Thymus (tissue), 11 donors: ENCODE measurements at regions not wholly inside any gene's neighbourhood (a gene's known extent, or its start where the extent isn't known, plus 50 kb on each side); places are given as distances from the start of the nearest gene placed in this dataset.

Source experiments
- DNase-seq, 9 donors: peaks; one replicate each; pipeline ENCODE4 v3.0.0-alpha.2; 2013; ENCODE audit warnings: low spot score in 9 of 9, low read depth in 6 of 9, missing footprints in 1 of 9
- H3K27ac ChIP-seq, 2 donors: one replicate each; pipeline ENCODE4 v1.5.1; 2013; ENCODE audit warnings: control low read depth in 1 of 2, low read depth in 1 of 2, low read length in 1 of 2, mild to moderate bottlenecking in 1 of 2, moderate library complexity in 1 of 2
- H3K27me3 ChIP-seq, 2 donors: one replicate each; pipeline ENCODE4 v1.5.1; 2013; ENCODE audit warnings: low read length in 1 of 2; ENCODE audit not compliant: control insufficient read depth in 2 of 2, insufficient read depth in 1 of 2
- H3K36me3 ChIP-seq, 2 donors: one replicate each; pipeline ENCODE4 v1.5.1; 2013; ENCODE audit warnings: low read length in 1 of 2, mild to moderate bottlenecking in 1 of 2, moderate library complexity in 1 of 2; ENCODE audit not compliant: control insufficient read depth in 2 of 2, insufficient read depth in 2 of 2
- H3K4me1 ChIP-seq, 2 donors: one replicate each; pipeline ENCODE4 v1.5.1; 2013; ENCODE audit warnings: low read length in 2 of 2; ENCODE audit not compliant: control insufficient read depth in 2 of 2, insufficient read depth in 2 of 2
- H3K4me3 ChIP-seq, 2 donors: one replicate each; pipeline ENCODE4 v1.5.1; 2013; ENCODE audit warnings: low read length in 2 of 2, control low read depth in 1 of 2, mild to moderate bottlenecking in 1 of 2
- H3K9me3 ChIP-seq, 2 donors: one replicate each; pipeline ENCODE4 v1.5.1; 2013; ENCODE audit warnings: low read length in 1 of 2, mild to moderate bottlenecking in 1 of 2; ENCODE audit not compliant: control insufficient read depth in 2 of 2, insufficient read depth in 1 of 2
- WGBS: extraction: QIAGEN DNeasy Blood & Tissue Kit; methylation state at CpG from one replicate; pipeline ENCODE4 v1.1.7; 2013; 5-methylcytosine and 5-hydroxymethylcytosine counted together
- donor health status: healthy.

DNA sequence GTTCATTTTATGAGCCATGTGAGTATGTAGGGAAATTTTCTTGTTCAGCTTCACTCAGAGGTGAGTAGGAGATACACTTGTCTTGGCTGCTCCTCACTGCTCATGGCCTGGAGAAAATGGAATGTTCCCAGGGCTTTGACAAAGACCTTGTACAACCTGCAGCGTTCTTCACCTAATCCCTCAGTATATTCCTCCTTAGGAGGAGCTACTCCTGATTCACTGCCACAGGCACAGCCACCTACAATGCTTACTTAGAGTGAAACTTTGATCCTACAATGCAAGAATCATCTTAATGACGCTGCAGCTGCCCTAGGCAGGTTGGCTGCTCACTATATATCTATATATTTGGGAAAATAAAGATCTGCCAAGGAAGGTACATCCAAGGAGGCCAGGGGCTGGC, 364.2 kb downstream of the KLF5 start:
- H3K36me3 ChIP-seq = no peaks in the 10 kb centered on the region
- no peaks in the 10 kb centered on the region for H3K27me3 ChIP-seq
- no peak for DNase-seq
- no peak overlapping the region for H3K27ac ChIP-seq
- no peak overlapping the region for H3K4me3 ChIP-seq
- H3K9me3 ChIP-seq = no peaks in the 10 kb centered on the region
- WGBS = 94% methylated on average over 2 of the region's 2 CpGs
- no peaks in the 10 kb centered on the region for H3K4me1 ChIP-seq

DNA sequence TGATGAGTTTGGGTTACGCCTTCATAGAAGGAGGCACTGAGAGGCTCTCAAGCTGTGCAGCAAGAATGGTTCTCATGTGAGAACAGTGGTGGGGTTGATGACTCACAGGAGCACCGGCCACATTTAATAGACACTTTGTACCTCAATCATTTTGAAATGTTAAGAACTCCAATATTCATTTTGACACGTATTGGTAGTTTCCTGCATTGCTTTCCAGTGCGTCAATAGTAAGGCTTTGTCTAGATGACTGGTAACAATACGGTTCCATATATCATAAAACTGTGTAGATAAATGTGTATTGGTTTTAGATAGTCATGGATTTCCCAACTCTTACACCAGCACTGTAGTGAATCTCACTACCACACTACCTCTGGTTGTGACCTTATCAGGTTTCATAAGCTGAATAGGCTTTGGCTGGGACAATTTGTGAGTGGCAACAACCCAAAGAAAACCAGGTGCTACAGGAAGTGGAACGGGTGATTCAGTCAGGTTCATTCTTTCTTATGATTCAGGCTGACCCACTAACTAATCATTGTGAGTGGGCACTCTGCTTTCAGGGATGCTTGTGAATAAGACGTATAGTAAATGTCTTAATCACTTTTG, 362.6 kb downstream of the KLF5 start:
- Histone ChIP-seq H3K27me3 (no peaks in the 10 kb centered on the region), H3K27ac (no peak overlapping the region), H3K4me3 (no peak overlapping the region), H3K36me3 (no peaks in the 10 kb centered on the region), H3K9me3 (no peaks in the 10 kb centered on the region), H3K4me1 (no peaks in the 10 kb centered on the region)
- no peak for DNase-seq
- 96% methylated on average over 7 of the region's 7 CpGs for WGBS

DNA sequence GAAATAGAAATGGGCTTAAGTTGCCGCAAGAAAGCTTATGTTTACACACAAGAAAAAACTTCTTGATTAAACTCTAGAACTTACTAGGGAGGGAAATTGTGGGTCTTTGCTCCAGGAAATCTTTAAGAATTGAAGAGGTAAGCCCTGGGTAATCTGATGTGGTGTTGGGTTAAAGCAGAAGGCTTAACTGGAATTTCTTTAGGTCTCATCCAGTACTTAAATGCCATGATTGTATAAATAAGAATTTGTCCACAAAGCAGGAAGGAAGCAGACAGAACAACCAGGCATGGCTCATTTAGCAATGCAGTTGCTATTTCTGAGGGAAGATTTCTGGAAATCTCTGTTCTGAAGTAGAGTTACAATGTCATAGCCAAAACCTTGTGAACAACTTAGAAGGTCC, 360.4 kb downstream of the KLF5 start:
- H3K4me1 ChIP-seq = no peaks in the 10 kb centered on the region

DNA sequence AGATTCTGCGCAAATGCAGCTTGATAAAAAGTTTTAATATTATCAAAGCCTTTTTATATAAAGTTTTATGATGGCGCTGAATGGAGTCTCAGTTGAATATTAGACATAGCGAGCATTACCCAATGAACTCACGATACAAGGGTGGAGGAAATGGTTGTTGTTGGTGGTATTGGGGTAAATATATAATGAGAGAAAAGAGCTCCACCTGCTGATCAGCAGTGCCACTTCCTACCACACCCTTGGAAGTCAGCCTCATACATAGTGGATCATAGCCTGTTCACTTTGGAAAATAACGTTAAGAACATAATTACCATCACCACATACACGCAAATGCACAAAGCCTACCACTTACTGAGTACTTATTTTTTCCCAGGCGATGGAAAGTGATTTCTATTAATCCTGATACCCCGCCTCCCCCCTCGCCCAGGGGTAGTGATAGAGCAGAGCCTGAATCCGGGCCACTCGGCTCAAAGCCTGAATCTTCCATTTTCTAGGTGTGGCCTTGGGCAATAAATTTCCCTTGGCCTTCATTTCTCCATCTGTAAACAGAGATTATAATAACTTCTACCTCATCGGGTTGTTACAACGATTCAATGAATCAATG, 358.3 kb downstream of the KLF5 start:
- Histone ChIP-seq H3K9me3 (no peaks in the 10 kb centered on the region), H3K27ac (no peak overlapping the region), H3K27me3 (no peaks in the 10 kb centered on the region), H3K4me1 (no peaks in the 10 kb centered on the region), H3K4me3 (no peak overlapping the region), H3K36me3 (no peaks in the 10 kb centered on the region)
- WGBS = 91% methylated on average over 13 of the region's 13 CpGs
- DNase-seq = no peak

More for the DNA sequence above, 360.4 kb downstream of the KLF5 start:
- Histone ChIP-seq H3K27me3 (no peaks in the 10 kb centered on the region), H3K9me3 (no peaks in the 10 kb centered on the region), H3K27ac (no peak overlapping the region), H3K4me3 (no peak overlapping the region), H3K36me3 (no peaks in the 10 kb centered on the region)
- no peak for DNase-seq
- 100% methylated on average over 1 of the region's 1 CpG for WGBS

DNA sequence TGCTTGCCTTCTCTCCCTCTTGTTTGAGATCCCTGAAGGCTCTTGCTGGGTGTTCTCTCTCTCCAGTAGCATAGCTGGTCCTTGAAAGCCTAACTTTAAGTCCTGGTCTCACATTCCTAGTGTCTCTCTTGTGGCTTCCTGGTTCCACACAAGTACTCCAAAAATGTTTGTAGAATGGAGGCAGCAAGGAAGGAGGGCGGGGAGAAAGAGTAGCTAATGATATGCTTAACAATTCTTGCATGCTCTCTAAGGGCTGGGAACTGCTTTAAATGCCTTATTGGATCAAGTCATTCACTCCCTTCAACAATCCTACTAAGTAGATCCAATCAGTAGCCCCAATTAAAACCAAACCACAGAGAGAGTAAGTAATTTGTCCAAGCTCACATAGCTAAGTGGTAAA, 357.3 kb downstream of the KLF5 start:
- 89% methylated on average over 1 of the region's 1 CpG for WGBS

DNA sequence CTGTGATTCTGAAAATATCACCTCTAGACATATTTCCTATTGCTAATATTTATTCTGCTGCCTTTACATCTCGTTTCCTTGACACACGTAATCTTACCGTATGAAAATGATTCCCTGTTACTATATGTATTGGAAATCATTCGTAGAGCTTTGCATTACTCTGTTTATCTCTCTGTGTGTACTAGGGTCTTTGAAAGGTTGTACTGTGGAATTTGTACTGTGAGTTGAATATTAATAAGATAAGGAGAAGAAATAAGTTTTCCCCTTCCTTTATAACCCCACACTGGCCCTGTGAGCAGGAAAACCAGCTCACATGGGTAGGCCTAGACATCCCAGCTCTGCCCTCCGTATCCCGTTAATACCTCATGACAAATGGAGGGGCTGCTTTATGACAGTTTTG, 354.9 kb downstream of the KLF5 start:
- H3K36me3 ChIP-seq = no peaks in the 10 kb centered on the region
- H3K9me3 ChIP-seq = no peaks in the 10 kb centered on the region
- H3K4me3 ChIP-seq = no peak overlapping the region
- DNase-seq = no peak
- WGBS = 97% methylated on average over 6 of the region's 6 CpGs
- no peaks in the 10 kb centered on the region for H3K27me3 ChIP-seq
- no peaks in the 10 kb centered on the region for H3K4me1 ChIP-seq
- H3K27ac ChIP-seq = no peak overlapping the region

More for the DNA sequence above, 357.3 kb downstream of the KLF5 start:
- no peak for DNase-seq
- Histone ChIP-seq H3K27me3 (no peaks in the 10 kb centered on the region), H3K27ac (no peak overlapping the region), H3K4me3 (no peak overlapping the region), H3K9me3 (no peaks in the 10 kb centered on the region), H3K4me1 (no peaks in the 10 kb centered on the region), H3K36me3 (no peaks in the 10 kb centered on the region)

DNA sequence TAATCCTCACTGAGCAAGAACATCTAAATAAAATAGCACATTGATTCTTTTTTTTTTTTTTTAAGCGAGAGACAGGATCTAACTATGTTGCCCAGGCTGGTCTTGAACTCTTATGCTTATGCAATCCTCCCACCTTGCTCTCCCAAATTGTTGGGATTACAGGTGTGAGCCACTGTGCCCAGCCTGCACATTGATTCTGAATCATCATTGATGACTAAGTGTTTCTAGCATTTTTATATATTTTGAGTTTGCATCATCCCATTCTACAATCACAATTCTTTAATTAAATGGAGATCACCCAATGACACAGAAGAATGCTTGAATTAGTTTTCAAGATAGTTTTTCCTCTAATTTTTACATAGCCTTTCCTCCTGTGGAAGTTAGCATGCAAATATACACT, 354.1 kb downstream of the KLF5 start:
- no peaks in the 10 kb centered on the region for H3K9me3 ChIP-seq
- H3K27me3 ChIP-seq = no peaks in the 10 kb centered on the region
- H3K27ac ChIP-seq = no peak overlapping the region
- no peak for DNase-seq
- no peaks in the 10 kb centered on the region for H3K4me1 ChIP-seq
- no peaks in the 10 kb centered on the region for H3K36me3 ChIP-seq
- H3K4me3 ChIP-seq = no peak overlapping the region
- 98% methylated on average over 1 of the region's 1 CpG for WGBS

DNA sequence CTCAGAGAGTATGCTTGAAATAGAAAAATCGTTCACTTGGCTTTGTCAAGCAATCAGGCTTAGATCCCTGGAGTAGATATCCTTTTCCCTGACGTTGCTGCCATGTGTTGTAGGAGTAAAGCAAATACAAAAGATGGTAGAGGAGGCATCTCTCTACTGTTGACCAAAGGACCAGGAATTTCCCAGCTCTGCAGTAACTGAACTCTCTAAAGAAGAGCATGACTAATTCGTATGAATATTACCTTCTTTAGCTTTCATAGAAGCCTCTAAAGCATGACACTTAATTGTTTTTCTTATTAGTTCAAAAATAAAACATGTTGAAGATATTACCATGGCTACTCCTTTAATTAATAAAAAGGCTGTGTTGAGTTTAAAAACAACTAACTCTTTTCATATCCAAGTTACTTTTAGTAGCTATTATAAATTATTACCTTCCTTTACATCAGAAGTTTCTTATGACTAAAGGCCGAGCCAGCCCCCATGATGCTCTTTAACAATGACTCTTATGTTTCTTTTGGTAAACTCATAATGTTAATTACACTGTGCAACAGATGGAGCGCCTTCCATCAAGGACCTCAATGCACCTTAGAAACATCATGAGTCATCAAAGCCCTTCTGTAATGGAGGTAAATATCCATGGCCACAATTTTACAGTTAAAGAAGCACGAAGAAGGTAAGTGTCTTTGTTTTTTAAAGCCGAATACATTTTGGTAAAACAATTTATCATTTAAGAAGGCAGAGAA, 352.4 kb downstream of the KLF5 start:
- DNase-seq = no peak
- Histone ChIP-seq H3K27me3 (no peaks in the 10 kb centered on the region), H3K27ac (no peak overlapping the region), H3K4me3 (no peak overlapping the region), H3K9me3 (no peaks in the 10 kb centered on the region), H3K36me3 (no peaks in the 10 kb centered on the region), H3K4me1 (no peaks in the 10 kb centered on the region)
- WGBS = 94% methylated on average over 7 of the region's 7 CpGs

DNA sequence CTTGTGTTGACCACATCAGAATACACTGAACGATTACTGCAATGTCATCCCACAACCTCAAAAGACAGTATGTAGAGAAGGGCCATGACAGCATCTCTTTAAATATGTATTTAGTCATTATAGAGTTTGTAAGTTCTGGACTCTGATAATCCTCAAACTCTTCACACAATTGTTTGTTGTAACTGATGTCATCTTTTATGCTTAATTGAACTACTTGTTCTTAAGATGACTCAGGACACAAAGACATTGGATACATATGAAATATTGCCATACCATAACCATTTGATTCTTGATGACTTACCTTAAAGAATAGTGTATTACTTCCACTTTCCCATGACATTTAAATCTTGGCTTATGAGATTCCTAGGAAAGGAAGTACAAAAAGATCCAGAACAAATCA, 347.6 kb downstream of the KLF5 start:
- H3K27me3 ChIP-seq = no peaks in the 10 kb centered on the region
- 64% methylated on average over 1 of the region's 1 CpG for WGBS
- no peak overlapping the region for H3K4me3 ChIP-seq
- H3K27ac ChIP-seq = no peak overlapping the region
- DNase-seq = no peak
- H3K4me1 ChIP-seq = no peaks in the 10 kb centered on the region
- no peaks in the 10 kb centered on the region for H3K9me3 ChIP-seq
- no peaks in the 10 kb centered on the region for H3K36me3 ChIP-seq
